Activated CD4-positive, CD25-positive, alpha-beta regulatory T cell (primary cell): ENCODE measurements at regions not wholly inside any gene's neighbourhood (a gene's known extent, or its start where the extent isn't known, plus 50 kb on each side); places are given as distances from the start of the nearest gene placed in this dataset.

Experiments used
- DNase-seq, 4 experiments: peaks; one replicate each; lab custom pipeline; 2025; lab: John Stamatoyannopoulos, UW

DNA sequence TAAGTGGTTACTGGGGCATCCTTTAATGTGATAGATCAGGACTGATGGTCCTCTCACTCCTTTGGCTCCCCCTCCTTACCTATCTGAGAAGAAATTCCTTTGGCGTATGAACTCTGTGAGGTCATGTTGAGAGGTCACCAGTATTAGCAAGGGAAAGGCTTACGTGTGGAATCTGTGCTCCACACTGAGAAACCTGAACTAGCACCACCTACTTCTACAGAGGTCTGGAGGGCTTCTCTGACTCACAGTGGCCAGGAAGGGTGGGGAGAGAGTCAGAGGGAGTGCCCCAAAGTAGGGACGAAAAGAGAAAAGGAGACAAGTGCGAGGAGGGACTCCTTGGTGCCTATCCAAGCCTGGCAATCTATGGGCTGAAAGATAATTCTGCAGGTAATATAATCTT, 348.6 kb downstream of the TNS1 start:
- DNase-seq: no peak

DNA sequence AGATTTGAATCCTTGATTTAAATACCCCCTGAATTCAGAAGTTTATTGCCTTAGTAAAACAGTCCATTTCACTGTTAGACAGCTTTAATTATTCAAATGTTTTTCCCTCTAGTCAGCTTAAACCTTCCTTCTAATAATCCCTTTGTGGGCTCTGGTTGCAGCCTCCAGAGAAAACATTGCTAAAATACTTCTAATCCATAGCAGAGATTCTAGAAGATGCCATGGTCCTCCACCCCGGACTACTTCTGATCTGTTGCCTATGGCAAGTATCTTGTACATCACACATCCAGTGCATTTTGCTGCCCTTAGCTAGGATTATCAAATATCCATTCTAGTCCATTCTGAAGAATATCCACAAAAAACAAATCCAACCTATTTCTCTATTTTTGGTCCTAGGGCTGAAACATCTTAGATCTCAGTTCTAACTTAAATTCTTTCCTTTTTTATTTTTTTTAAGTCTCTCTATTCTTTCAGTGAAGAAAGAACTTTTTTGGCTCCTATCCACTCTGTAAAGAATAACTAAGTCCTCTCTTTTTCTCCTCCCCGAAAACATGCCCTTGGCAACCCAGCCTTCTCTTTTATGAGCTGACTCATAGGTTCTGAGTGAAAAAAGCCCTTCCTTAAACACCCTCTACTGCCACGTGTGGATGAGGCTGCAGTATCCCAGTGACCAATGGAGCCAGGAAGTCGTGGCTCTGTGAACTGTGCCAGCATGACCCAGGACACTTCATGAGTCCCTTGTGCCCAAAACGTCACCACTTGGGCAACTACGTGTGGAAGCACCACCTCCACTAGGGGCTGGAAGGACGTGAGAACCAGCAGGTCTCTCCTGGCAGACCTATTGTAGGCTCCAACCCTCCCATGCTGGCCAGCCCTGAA, 349.8 kb downstream of the TNS1 start:
- no peak for DNase-seq

DNA sequence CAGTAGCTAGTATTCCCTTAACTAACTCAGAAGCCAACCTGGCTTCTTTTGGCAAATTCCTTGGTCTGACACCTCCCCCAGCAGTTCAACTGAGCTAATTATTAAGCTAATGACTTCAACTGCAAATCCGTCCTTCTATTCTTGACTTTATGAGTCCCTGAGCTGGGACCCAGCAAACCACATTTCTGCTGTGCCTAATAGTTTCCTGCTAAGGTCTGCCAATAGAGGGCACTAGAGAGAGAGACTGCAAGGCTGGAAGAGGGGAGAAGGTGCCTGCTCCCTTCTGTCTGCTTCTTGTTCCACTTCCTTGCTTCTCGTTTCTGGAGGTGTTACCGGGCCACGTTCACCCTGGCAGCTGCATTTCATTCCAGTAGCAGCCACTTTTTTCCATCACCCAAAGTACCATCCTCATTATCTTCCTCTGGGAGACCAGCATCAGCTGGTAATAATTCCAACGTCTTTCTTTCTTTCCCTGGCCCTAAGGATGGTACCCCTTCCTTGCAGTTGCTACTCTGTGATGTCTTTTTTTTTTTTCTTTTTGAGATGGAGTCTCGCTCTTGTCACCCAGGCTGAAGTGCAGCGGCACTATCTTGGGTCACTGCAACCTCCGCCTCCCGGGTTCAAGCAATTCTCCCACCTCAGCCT, 352.0 kb downstream of the TNS1 start:
- no peak for DNase-seq

DNA sequence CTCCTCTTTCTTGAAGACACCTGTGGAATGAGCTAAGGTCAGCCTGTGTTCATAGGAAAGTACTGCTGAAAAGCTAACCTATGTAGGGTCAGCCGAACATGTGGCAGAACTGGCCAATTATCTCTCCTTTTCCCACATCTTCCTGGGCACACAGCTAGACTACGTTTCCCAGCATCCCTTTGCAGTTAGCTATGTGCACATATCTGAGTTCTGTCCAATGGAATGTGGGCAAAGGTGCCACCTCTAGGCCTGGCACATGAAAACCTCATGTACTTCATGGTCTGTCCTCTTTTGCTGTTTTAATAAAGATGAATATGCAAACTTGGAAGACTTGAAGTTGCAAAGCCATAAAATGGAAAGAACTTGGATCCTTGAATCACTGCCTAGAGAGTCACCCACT, 352.6 kb downstream of the TNS1 start:
- DNase-seq: no peak

DNA sequence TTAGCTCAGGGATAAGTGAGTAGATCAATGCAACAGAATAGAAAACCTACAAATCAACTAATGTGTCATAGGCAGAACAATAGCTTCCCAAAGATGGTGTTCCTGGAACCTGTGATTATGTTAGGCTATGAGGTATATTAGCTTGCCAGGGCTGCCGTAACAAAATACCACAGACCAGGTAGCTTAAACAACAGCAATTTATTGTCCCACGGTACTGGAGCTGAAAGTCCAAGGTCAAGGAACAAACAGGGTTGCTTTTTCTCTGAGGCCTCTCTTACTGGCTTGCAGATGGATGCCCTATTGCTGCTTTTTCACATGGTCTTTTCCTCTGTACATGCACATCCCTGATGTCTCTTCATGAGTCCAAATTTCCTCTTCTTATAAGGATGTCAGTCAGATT, 354.9 kb downstream of the TNS1 start:
- no peak for DNase-seq

DNA sequence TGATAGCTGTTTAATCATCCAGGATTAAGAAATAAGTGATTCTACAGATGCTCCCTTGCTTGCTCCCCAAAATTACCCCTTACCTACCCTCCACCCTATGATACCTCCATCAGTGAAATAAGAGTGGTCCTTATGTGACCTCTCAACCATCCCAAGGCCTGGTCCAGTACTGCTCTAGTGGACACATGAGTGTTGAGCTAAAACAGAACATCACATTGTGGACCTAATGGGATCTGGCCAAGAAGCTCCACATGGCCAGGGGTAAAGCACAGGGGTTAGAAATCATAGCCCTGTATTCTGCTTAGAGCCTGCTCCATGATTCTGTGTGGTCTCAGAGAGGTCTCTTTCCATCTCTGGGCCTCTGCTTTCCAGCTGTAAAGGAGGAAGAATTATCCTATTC, 355.6 kb downstream of the TNS1 start:
- no peak for DNase-seq

DNA sequence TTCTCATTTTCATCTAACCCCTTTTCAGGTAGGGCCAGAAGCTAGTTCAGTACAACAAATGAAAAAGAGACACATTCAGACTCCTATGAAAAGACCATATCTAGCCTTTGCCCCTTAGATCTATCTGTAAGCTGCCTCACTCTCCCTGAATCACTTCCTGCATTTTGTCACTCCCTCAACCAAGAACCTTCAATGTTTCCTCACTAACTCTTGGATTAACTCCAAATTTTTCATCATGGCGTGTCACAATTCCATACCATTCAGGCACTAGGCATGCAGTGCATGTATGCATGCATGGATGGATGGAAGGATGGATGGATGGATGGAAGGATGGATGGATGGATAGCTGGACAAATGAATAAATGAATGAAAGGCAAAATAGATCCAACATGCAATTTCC, 356.9 kb downstream of the TNS1 start:
- DNase-seq: no peak

DNA sequence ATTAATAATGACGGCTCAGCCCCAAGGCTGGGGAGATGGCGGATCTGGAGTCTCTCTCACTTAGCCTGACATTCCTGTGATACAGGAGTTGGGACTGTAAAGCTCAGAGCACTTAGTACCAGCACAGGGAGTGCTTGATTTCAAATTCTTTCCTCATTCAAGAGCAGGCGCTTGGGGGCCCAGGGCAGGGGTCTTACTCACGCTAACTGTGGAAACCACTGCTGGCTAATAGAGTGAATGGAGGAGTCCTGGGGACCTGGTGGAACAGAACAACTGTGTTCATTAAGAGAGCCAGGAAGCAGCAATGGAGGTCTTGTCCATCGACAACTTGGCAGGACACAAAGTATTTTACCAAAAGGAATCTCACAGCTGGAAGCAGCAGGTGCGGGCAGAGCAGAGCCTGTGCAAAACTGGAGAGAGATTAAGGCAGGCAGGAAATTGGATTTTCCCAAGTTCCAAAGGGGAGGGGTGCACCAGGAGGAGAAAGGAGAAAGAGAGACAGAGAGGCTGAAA, 358.9 kb downstream of the TNS1 start:
- DNase-seq: no peak

DNA sequence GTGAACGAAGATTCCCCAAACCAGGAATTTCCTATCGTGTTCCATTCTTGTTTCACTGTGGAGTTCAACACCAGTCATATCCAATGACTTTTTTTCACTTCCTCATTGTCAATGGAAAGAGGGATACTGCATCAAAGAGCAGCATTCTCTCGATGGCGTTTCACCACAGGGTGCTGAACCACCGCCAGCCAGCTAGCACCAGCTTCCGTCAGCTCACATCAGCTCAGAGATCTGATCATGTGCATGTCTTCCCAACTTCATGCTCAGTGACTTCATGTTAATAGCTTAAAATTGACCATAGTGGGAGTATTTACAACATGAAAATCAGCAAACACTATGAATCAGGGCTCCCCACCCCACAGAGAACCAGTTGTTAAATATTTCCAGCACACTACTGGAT, 359.9 kb downstream of the TNS1 start:
- DNase-seq: no peak

DNA sequence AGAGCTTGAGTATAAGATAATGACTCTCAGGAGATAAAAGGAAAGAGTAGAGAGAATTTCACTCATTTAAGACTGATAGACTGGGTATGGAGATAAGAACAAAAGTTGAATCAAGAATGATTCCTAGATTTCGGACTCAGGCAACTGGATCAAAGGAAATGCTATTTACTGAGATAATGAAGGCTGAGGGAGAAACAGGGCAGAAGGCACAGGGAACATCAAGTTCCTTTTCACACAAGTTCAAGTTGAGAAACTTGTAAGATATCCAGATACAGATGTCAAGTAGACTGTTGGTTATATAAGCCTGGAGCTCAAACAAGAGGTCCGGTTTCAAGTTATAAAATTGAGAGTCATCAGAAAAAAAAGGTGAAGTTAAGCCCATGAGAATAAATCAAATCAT, 360.8 kb downstream of the TNS1 start:
- no peak for DNase-seq

DNA sequence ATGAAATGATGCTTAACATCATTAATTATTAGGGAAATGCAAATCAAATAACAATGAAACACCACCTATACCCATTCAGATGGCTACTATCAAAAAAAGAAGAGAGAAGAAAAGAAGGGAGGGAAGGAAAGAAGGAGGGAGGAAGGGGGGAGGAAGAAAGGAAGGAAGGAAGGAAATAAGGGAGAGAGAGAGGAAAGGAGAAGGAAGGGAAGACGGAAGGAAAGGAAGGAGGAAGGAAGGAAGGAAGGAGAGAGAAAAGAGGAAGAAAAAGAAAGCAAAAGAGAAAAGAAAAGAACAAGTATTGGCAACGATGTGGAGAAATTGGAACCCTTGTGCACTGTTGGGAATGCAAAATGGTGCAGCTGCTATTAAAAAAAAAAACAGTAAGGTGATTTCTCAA, 363.3 kb downstream of the TNS1 start:
- DNase-seq: no peak

DNA sequence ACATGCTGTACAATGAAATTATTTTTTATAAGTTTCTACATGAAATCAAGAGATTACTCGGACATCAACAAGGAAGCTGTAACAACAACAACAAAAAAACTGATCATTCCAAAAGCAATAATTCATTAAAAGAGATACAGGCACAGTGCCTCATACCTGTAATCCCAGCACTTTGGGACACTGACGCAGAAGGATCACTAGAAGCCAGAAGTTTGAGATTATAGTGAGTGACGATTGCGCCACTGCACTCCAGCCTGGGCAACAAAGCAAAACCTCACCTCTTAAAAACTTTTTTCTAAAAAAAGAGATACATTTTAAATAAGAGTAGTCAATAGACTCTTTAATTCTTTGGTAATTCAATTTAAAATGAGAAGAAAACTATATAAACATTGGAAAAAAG, 364.3 kb downstream of the TNS1 start:
- DNase-seq: no peak

DNA sequence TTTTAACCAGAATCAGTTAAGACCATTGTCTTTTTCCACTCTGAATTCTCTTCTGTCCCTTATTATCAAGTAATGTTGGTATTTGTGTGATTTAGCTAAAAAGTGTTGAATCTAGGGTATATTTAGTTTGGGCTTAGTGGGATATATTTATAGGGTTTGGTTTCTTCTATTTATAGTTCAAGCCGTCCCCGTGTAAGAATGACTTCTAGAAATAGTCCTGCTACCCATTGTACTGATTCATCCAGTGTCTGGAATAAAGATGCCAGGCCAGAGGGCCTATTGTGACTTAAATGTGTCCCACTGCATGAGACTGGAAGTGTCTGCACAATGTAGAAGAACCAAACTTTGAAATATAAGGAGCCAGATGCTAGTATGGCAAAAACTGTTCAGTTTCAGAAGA, 364.8 kb downstream of the TNS1 start:
- DNase-seq: no peak

DNA sequence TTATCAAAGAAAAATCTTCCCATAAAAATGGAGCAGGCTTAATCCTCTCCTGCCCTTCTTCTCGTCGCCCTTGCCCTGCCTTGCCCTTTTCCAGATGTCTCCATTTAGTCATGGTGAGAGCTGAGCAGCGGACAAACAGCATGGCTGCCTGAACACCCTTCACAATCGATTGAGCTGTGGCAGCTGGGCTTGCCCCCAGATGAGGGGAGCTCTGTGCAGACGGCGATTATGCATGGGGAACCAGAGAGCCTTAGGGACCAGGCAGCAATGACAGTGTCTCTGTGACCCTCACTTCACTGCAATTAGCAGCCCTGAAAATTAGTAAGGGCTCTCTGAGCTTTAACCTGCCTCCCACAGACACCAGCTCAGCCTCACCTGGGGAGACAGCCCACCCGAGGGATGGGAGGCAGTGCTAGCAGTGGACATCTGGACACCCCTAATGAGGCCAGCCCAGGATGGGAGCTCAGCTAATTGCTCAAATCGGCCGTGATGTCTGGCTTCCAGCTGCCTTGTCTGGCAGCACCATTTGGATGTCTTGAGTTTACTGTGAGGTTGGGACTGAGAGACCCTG, 365.7 kb downstream of the TNS1 start:
- no peak for DNase-seq

DNA sequence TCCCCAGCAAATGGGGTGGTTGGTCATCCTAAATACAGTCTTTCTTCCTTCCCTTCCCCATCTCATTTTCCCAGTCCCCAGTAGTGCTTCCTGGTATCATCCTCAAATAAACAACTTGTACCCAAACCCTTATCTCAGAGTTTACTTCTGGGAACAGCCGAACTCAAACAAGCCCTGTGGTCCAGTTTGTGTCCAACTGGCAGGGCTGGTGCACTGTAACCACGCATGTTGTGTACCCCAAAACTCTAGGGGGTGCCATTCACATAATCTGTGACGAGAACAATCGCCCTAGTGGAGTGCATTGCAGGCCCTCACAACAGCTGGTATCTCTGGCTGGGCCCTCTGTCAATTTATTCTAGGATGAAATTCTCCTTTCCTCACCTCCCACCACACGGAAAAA, 366.2 kb downstream of the TNS1 start:
- no peak for DNase-seq

DNA sequence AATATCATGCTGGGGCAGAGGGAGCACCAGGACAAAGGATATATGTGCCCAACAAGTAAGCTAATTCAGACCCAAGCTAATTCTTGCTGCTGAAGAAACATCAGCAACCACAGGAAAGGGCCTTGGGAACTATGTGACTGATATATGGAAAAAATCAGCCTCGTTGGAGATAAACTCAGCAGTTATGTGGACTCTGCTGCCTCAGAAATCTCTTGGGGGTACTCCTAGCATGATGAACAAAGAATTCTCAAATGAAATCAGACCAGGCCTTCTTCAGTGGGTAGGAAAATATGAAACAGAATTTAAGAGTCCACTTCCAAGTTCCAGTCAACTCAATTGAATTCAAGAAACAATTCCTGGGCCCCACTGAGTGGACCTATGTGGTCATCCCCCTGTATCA, 367.9 kb downstream of the TNS1 start:
- no peak for DNase-seq

DNA sequence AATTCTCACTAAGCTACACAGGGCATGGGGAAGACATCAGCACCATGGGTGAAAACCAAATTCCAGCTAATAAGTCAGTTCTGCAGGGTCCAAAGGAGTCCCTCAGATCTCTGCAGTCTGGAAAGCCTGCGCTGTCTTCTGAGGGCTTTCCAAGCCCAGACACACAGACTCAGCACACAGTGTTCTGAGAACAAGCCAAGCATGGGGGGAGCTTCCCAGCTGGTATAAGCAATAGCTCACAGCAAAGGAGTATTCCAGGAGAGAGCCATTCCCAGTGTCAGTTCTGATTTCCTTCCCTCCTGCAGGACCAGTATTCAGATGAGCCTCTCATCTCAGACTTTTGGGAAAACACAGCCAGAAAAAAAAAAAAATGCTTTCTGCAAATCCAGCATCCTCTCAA, 370.8 kb downstream of the TNS1 start:
- no peak for DNase-seq

DNA sequence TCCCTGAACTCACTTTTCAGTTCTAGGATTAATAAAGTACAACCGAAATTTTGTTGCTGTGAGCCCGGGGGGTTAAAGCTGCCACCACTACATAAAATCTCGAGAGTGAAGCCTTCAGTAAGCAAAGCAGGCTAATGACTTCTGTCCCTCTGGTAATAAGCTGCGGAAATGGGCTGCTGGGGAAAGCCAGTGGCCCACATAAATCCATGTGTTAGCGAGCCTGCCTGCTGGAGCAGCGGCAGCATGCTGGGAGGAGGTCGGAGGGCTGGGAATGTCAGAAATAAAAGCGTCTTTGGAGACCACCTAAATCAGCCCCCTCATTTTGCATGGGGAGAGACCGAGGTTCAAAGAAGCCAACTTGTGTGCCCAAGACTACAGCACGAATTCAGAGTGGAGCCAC, 371.7 kb downstream of the TNS1 start:
- no peak for DNase-seq

DNA sequence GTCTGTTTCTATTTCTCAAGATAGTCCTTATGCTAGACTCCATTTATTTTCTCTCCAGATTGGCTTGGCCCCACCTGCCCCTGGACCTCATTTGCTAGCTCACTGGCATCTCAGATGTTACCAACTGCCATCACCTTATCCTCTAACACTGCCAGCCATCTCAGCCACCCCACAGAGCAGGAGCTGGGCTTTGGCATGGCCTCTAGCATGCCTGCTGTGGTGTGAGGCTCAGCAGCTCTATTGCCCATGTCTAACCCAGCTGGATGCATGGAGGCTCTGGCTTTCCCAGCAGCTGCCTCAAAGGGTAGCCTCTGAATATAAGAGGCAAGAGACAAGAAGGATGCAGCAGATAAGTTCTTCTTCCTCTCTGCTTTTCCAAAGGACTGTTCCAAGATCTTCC, 373.4 kb downstream of the TNS1 start:
- no peak for DNase-seq

DNA sequence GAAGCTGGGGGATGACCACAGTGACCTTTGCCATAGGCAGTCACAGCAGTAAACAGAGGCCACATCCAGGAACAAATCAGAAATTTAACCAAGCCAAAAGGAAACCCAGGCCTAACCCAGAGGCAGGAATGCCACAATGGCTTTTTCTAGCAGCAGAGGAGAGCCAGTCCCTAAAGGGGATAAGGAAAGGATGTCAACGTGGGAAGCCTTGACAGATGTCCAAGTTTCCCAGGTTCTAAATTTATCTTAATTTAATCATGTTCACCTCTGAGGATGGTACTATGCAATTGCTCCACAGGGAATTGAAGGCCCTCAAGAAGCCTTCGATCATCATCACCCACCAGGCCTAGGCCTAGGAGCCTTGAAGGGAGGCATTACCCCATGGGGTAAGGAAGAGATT, 374.7 kb downstream of the TNS1 start:
- no peak for DNase-seq

DNA sequence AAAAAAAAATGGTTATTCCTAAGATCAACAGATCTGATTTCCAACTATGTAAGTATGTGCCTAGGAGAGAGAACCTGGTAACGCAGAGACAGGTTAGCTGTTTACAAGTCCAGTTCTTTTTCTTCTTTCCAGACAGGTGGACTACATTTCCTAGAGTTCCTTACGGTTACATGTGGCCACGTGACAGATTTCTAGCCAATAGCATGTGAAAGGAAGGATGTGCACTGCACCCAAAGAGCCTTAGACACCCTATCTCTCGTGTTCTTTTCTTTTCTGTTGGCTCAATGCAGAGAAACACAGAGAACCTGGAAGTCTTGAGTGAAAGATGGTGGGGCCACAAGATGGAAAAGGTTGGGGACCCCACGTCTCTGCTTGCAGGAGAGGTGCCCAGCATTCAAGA, 375.9 kb downstream of the TNS1 start:
- no peak for DNase-seq

DNA sequence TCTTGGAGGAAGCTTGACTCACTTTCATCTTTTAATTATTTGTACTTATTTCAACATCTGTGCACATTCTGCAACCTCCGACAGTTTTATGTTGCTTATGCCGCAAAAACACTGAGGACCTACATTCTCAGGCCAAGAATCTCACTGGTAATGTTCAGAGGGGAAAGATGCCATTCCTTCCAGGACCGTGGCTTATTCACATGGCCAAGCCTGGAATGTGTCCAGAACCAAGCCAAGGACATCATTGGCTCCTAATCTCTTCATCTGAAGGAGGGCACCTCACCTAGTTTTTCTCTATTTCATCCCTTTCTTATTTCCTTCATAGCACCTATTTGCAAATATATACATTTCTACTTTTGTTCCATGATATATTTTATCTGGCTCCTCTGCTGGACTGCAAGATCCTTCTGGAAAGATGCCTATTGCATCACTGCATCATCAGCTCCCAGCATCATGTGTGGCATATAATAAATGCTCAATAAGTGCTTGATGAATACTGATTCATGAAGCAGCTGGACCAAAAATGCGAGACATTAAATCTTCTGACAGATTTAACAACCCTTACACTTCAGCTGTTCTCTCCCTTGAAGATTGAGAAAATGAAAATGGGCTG, 377.1 kb downstream of the TNS1 start:
- no peak for DNase-seq
